ENCODE measurements at regions not wholly inside any gene's neighbourhood (a gene's known extent, or its start where the extent isn't known, plus 50 kb on each side); places are given as distances from the start of the nearest gene placed in this dataset.

DNA sequence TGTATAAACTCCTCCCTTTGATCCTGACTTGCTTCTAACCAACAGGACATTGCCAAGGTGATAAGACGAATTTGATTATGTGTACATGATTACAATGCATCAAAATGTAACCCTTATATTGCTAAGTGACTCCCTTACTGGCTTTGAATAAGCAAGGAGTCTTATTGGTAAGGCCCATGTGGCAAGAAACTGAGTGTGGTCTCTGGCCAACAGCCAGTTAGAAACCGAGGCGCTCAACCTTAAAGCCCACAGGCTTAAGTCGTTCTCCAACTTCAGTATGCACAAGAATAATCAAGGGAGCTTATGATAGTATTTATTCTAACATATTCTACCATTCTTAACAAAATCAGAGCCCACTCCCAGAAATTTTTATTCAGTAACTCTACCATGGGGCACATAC is 374.2 kb upstream of the F9 start:
- TF ChIP-seq POLR2AphosphoS5 (IDR thresholded peaks at IDR 0.05) (no peak), CTCF (IDR thresholded peaks at IDR 0.05) (no peak)

Data from transverse colon (tissue), 4 donors.